ENCODE measurements at regions not wholly inside any gene's neighbourhood (a gene's known extent, or its start where the extent isn't known, plus 50 kb on each side); places are given as distances from the start of the nearest gene placed in this dataset.

DNA sequence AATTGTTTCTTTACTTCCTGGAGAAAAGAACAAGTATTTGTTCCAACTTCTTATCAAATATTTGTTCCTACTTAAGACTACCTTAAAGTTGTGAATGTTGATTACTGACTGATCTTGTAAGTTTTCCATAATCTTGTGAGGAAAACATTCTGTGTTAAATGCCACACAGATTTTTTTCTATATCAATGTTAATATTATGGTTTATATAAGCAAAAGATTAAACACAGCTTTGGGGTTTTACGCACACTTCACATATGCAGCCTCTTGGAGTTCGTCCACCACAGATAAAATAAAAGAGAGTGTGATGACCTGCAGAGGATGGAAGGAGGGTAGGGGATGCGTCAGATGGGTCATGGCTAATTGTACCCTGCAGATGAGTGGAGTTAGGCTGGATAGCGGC lies 780.0 kb upstream of the SALL3 start:
- H3K27ac ChIP-seq (ENCODE audit: low read depth, low read length): no peak overlapping the region
- no peaks in the 10 kb centered on the region for H3K4me1 ChIP-seq (ENCODE audit: control insufficient read depth, insufficient read depth, low read length)
- no peaks in the 10 kb centered on the region for H3K9me3 ChIP-seq (ENCODE audit: control insufficient read depth, insufficient read depth, low read length)
- H3K36me3 ChIP-seq (ENCODE audit: control insufficient read depth, insufficient read depth, low read length): no peaks in the 10 kb centered on the region
- H3K9ac ChIP-seq (ENCODE audit: low read depth, low read length): no peak overlapping the region
- no peak overlapping the region for H3K4me3 ChIP-seq (ENCODE audit: low read depth, low read length)
- H3K27me3 ChIP-seq (ENCODE audit: control insufficient read depth, insufficient read depth, low read length): no peaks in the 10 kb centered on the region

- no peaks in the 10 kb centered on the region for H3K9me3 ChIP-seq (ENCODE audit: control insufficient read depth, insufficient read depth, low read length)
- H3K27me3 ChIP-seq (ENCODE audit: control insufficient read depth, insufficient read depth, low read length): no peaks in the 10 kb centered on the region
- no peaks in the 10 kb centered on the region for H3K36me3 ChIP-seq (ENCODE audit: control insufficient read depth, insufficient read depth, low read length)
- H3K4me3 ChIP-seq (ENCODE audit: low read depth, low read length): no peak overlapping the region
- H3K9ac ChIP-seq (ENCODE audit: low read depth, low read length): no peak overlapping the region
- H3K4me1 ChIP-seq (ENCODE audit: control insufficient read depth, insufficient read depth, low read length): peaks cover 13% of the 10 kb centered on the region
- no peak overlapping the region for H3K27ac ChIP-seq (ENCODE audit: low read depth, low read length)
Measured at GRCh38 chr18:78207942-78208341, 771.7 kb upstream of the SALL3 start.

GRCh38 chr18:78208461-78208860 lies 771.2 kb upstream of the SALL3 start:
- peaks cover 13% of the 10 kb centered on the region for H3K4me1 ChIP-seq (ENCODE audit: control insufficient read depth, insufficient read depth, low read length)
- no peak overlapping the region for H3K4me3 ChIP-seq (ENCODE audit: low read depth, low read length)
- H3K27me3 ChIP-seq (ENCODE audit: control insufficient read depth, insufficient read depth, low read length): no peaks in the 10 kb centered on the region
- no peak overlapping the region for H3K9ac ChIP-seq (ENCODE audit: low read depth, low read length)
- no peaks in the 10 kb centered on the region for H3K9me3 ChIP-seq (ENCODE audit: control insufficient read depth, insufficient read depth, low read length)
- no peak overlapping the region for H3K27ac ChIP-seq (ENCODE audit: low read depth, low read length)
- no peaks in the 10 kb centered on the region for H3K36me3 ChIP-seq (ENCODE audit: control insufficient read depth, insufficient read depth, low read length)

GRCh38 chr18:78213361-78213994 lies 766.1 kb upstream of the SALL3 start:
- no peak overlapping the region for H3K27ac ChIP-seq (ENCODE audit: low read depth, low read length)
- H3K9me3 ChIP-seq (ENCODE audit: control insufficient read depth, insufficient read depth, low read length): no peaks in the 10 kb centered on the region
- H3K4me1 ChIP-seq (ENCODE audit: control insufficient read depth, insufficient read depth, low read length): peaks cover under 1% of the 10 kb centered on the region; the same call in 1 of the 2 replicates
- no peaks in the 10 kb centered on the region for H3K27me3 ChIP-seq (ENCODE audit: control insufficient read depth, insufficient read depth, low read length)
- H3K36me3 ChIP-seq (ENCODE audit: control insufficient read depth, insufficient read depth, low read length): no peaks in the 10 kb centered on the region
- H3K4me3 ChIP-seq (ENCODE audit: low read depth, low read length): no peak overlapping the region
- H3K9ac ChIP-seq (ENCODE audit: low read depth, low read length): no peak overlapping the region

DNA sequence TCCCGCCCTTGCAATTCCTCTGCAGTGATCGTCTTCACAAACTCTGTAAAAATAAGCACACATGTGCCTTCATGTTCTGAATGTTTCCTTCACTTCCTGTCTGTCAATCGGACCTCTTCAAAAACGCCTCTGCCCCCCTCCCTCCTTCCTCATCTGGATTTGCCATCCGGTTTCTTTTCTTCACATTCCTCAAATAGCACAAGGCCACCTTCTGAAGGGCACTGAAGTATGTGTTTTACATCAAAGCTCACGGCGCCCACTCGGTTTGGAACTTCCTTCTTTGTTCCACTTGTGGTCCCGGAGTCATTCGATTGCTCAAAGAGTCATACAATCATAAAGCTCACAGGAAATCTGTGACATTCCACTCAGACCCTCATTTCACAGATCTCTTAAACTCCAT lies 758.1 kb upstream of the SALL3 start:
- H3K4me3 ChIP-seq (ENCODE audit: low read depth, low read length): no peak overlapping the region
- peaks cover 5% of the 10 kb centered on the region; the same call in 1 of the 2 replicates for H3K4me1 ChIP-seq (ENCODE audit: control insufficient read depth, insufficient read depth, low read length)
- no peaks in the 10 kb centered on the region for H3K27me3 ChIP-seq (ENCODE audit: control insufficient read depth, insufficient read depth, low read length)
- no peak overlapping the region for H3K9ac ChIP-seq (ENCODE audit: low read depth, low read length)
- H3K36me3 ChIP-seq (ENCODE audit: control insufficient read depth, insufficient read depth, low read length): no peaks in the 10 kb centered on the region
- H3K9me3 ChIP-seq (ENCODE audit: control insufficient read depth, insufficient read depth, low read length): no peaks in the 10 kb centered on the region
- no peak overlapping the region for H3K27ac ChIP-seq (ENCODE audit: low read depth, low read length)

GRCh38 chr18:78228974-78229373 lies 750.6 kb upstream of the SALL3 start:
- no peaks in the 10 kb centered on the region for H3K36me3 ChIP-seq (ENCODE audit: control insufficient read depth, insufficient read depth, low read length)
- no peak overlapping the region for H3K27ac ChIP-seq (ENCODE audit: low read depth, low read length)
- H3K9me3 ChIP-seq (ENCODE audit: control insufficient read depth, insufficient read depth, low read length): no peaks in the 10 kb centered on the region
- H3K9ac ChIP-seq (ENCODE audit: low read depth, low read length): no peak overlapping the region
- H3K4me3 ChIP-seq (ENCODE audit: low read depth, low read length): no peak overlapping the region
- peaks cover 5% of the 10 kb centered on the region; the same call in 1 of the 2 replicates for H3K4me1 ChIP-seq (ENCODE audit: control insufficient read depth, insufficient read depth, low read length)
- H3K27me3 ChIP-seq (ENCODE audit: control insufficient read depth, insufficient read depth, low read length): no peaks in the 10 kb centered on the region

- Histone ChIP-seq H3K4me1 (ENCODE audit: control insufficient read depth, insufficient read depth, low read length) (no peaks in the 10 kb centered on the region), H3K27ac (ENCODE audit: low read depth, low read length) (no peak overlapping the region), H3K4me3 (ENCODE audit: low read depth, low read length) (no peak overlapping the region), H3K36me3 (ENCODE audit: control insufficient read depth, insufficient read depth, low read length) (no peaks in the 10 kb centered on the region), H3K9me3 (ENCODE audit: control insufficient read depth, insufficient read depth, low read length) (no peaks in the 10 kb centered on the region), H3K27me3 (ENCODE audit: control insufficient read depth, insufficient read depth, low read length) (no peaks in the 10 kb centered on the region), H3K9ac (ENCODE audit: low read depth, low read length) (no peak overlapping the region)
Measured at GRCh38 chr18:78230911-78231310, 748.7 kb upstream of the SALL3 start.

- H3K4me1 ChIP-seq (ENCODE audit: control insufficient read depth, insufficient read depth, low read length): no peaks in the 10 kb centered on the region
- no peaks in the 10 kb centered on the region for H3K9me3 ChIP-seq (ENCODE audit: control insufficient read depth, insufficient read depth, low read length)
- no peaks in the 10 kb centered on the region for H3K36me3 ChIP-seq (ENCODE audit: control insufficient read depth, insufficient read depth, low read length)
- no peak overlapping the region for H3K4me3 ChIP-seq (ENCODE audit: low read depth, low read length)
- H3K9ac ChIP-seq (ENCODE audit: low read depth, low read length): no peak overlapping the region
- no peak overlapping the region for H3K27ac ChIP-seq (ENCODE audit: low read depth, low read length)
- no peaks in the 10 kb centered on the region for H3K27me3 ChIP-seq (ENCODE audit: control insufficient read depth, insufficient read depth, low read length)
Measured at GRCh38 chr18:78232196-78232595, 747.4 kb upstream of the SALL3 start.

- Histone ChIP-seq H3K27me3 (ENCODE audit: control insufficient read depth, insufficient read depth, low read length) (no peaks in the 10 kb centered on the region), H3K9me3 (ENCODE audit: control insufficient read depth, insufficient read depth, low read length) (no peaks in the 10 kb centered on the region), H3K4me3 (ENCODE audit: low read depth, low read length) (no peak overlapping the region), H3K4me1 (ENCODE audit: control insufficient read depth, insufficient read depth, low read length) (0 out of 2 replicates have a peak, but pooled peaks cover 4% of the 10 kb centered on the region), H3K27ac (ENCODE audit: low read depth, low read length) (no peak overlapping the region), H3K9ac (ENCODE audit: low read depth, low read length) (no peak overlapping the region), H3K36me3 (ENCODE audit: control insufficient read depth, insufficient read depth, low read length) (no peaks in the 10 kb centered on the region)
Measured at GRCh38 chr18:78237864-78238263, 741.8 kb upstream of the SALL3 start.

DNA sequence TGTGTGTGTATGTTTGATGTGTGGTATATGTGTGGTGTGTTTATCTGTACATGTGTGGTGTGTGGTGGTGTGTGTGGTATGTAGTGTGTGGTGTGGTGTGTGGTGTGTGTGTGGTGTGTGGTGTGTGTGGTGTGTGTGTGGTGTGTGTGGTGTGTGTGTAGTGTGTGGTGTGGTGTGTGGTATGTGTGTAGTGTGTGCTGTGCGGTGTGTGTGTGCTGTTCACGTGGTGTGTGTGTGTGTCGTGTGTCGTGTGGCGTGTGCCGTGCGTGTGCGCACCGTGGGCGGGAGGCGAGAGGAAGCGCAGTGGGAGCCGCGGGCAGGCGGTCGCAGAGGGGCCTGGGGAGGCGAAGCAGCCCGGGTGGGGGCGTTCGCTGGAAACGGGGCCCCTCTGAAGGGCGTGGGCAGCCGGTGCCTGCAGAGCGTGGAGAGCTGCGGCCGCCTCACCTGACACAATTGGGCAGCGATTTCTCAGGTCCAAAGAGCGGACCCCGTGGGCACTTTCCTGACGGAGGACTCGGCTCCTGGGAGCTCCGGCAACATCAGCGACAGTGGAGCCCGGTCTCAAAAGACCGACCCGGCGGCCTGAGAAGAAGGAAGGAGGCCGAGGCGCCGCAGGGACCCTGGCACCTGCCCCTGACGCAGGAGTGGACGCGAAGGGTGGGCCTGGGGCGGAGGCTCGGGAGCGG lies 741.1 kb upstream of the SALL3 start:
- no peak overlapping the region for H3K27ac ChIP-seq (ENCODE audit: low read depth, low read length)
- H3K9ac ChIP-seq (ENCODE audit: low read depth, low read length): no peak overlapping the region
- H3K4me3 ChIP-seq (ENCODE audit: low read depth, low read length): no peak overlapping the region
- H3K9me3 ChIP-seq (ENCODE audit: control insufficient read depth, insufficient read depth, low read length): no peaks in the 10 kb centered on the region
- no peaks in the 10 kb centered on the region for H3K36me3 ChIP-seq (ENCODE audit: control insufficient read depth, insufficient read depth, low read length)
- no peaks in the 10 kb centered on the region for H3K27me3 ChIP-seq (ENCODE audit: control insufficient read depth, insufficient read depth, low read length)
- 0 out of 2 replicates have a peak, but pooled peaks cover 4% of the 10 kb centered on the region for H3K4me1 ChIP-seq (ENCODE audit: control insufficient read depth, insufficient read depth, low read length)

GRCh38 chr18:78239090-78239457 lies 740.5 kb upstream of the SALL3 start:
- H3K9me3 ChIP-seq (ENCODE audit: control insufficient read depth, insufficient read depth, low read length): no peaks in the 10 kb centered on the region
- H3K4me3 ChIP-seq (ENCODE audit: low read depth, low read length): no peak overlapping the region
- no peak overlapping the region for H3K27ac ChIP-seq (ENCODE audit: low read depth, low read length)
- no peaks in the 10 kb centered on the region for H3K36me3 ChIP-seq (ENCODE audit: control insufficient read depth, insufficient read depth, low read length)
- H3K4me1 ChIP-seq (ENCODE audit: control insufficient read depth, insufficient read depth, low read length): 0 out of 2 replicates have a peak, but pooled peaks cover 4% of the 10 kb centered on the region
- H3K27me3 ChIP-seq (ENCODE audit: control insufficient read depth, insufficient read depth, low read length): no peaks in the 10 kb centered on the region
- H3K9ac ChIP-seq (ENCODE audit: low read depth, low read length): no peak overlapping the region

Measured in HUES48 (cell line).